GM18511 (cell line): ENCODE measurements at regions not wholly inside any gene's neighbourhood (a gene's known extent, or its start where the extent isn't known, plus 50 kb on each side); places are given as distances from the start of the nearest gene placed in this dataset.

Source experiments
- ATAC-seq: cut with Tn5 transposase; IDR thresholded peaks from one replicate; pipeline ENCODE4 v1.9.1; 2021; ENCODE audit warnings: mild to moderate bottlenecking, moderate library complexity; ENCODE audit not compliant: unreplicated experiment

DNA sequence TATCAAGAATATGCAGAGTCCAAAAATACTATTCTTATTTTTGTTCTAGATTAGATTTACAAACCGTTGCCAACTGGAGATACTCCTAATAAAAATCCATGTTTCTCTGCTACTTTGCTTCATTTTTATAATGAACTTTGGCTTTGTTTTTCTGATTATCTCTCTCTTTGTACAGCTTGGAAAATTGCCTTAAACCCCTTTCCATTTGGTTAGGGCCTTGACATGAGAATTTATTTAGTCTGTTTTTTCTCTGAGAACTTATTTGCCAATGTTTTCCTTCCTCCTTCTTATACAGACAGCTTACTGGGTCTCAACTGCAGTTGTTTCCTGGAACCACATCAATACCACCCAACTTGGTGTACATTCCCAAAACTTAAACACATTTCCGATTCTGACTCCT is 555.4 kb downstream of the SLITRK6 start:
- ATAC-seq, result no peak

DNA sequence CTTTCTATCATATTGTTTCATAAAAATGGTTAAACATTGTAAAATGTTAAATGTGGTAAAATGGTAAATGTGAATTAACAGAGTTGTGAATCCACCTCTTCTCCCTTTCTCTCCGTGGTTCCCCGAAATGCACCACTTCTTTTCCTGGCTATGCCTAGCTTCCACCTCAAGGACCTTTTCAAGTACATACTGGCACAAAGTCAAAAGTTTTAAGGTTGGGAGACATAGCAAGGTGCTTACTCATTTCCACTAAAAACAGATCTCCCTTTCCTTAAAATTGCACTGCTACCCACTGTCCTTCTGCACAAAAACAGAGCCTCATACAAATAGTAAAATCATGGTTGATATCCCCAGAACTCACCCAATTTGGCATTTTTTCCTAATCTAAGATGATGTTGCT is 558.2 kb downstream of the SLITRK6 start:
- no peak for ATAC-seq

DNA sequence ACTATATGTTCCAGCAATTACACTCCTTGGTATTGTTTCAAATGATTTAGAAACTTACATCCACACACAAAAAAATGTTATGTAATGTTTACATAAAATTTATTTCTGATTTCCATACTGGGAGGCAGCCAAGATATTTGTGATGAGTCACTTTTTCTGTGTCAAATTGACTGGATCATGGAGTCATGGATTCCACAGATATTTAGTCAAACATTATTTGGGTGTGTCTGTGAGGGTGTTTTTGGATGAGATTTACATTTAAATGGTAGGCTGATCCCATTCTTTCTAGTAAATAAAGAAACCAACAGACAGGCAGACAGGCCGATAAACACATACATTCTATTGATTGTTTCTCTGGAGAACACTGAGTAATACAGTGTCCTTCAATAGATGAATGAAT is 562.8 kb downstream of the SLITRK6 start:
- no peak for ATAC-seq

DNA sequence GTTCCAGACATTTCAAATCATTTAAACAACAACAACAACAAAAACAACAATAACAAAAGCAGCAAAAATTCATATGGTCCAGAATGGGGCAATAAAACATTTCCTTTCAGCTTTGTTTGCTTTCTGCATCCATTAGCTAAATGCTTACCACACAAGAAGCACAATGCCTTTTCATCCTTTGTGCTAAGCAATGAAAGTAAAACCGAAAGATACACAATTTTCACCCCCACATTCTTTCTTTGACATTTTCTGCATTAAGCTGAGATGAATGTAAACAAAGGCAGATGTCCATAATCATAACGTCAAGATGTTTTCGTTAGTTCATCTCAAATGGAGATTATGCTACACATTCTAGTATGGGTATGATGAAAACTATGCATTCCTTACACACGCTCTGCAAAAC is 568.5 kb downstream of the SLITRK6 start:
- no peak for ATAC-seq

DNA sequence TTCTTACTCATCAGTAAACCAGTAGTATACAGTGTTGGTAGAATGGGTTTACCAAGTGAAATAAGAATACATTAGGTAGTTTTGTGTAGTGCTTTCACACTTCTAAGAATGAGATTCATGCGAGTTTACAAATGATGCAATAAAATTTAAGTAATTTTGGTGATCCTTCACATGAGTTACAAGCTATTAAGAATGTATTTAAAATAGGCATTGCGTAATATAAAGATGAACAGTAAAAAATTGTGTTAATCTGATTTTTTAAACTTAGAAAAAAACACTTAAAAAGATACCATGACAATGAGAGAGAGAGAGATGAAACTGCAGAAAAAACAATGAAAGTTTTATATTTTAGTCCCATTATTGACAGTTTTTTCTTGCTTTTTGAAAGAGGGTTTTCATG is 570.5 kb downstream of the SLITRK6 start:
- ATAC-seq, result no peak

DNA sequence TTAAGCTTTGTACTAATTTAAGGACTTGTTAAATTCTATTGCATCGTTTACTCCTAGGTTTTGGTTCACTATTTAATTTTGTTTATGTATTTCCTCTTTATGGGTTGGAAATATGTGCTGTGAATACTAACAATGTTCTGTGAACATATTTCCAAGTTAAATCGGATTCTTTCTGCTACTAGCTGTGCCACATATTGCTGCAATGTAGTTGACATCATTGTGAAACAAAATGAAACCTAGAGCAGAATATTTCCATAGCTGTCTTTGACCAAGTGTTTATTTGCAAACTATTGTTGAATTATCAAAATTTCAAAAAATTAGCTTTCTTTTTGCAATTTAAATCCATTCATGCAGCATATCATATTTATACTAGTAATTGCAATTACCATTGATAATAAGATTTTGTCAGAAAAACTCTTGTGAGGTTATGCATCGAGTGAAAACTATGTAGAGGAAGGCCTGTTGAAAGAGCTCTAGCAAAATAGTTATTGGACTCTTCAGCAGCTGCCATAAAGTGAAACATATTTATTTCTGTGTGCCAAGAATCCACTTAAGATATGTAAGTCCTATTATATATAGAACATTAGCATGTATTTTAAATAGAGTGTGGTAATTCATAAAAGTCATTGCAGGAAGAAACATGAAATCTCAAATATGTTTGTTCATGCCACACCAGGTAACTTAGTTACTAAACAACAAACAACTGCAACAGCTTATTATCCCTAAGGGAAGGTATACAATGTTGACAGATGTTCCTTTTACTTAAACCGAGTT is 575.1 kb downstream of the SLITRK6 start:
- no peak for ATAC-seq

DNA sequence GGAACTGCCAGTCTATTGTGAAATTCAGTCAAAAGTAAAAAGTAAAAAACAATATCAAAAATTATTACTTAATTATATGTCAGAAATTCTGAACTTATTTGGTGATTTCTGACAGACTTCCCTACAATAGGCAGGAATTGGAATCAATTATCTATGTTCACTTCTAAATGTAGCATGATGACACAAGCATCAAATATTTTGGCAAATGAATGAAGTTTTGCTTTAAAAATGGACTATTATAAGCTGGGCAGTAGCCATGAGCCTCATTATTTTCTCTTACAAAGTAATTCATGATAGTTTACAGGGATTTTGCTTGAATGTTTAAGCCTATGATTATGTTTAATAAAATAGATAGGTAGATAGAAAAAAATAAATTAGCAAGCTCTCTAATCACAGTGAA is 582.6 kb downstream of the SLITRK6 start:
- ATAC-seq, result no peak

DNA sequence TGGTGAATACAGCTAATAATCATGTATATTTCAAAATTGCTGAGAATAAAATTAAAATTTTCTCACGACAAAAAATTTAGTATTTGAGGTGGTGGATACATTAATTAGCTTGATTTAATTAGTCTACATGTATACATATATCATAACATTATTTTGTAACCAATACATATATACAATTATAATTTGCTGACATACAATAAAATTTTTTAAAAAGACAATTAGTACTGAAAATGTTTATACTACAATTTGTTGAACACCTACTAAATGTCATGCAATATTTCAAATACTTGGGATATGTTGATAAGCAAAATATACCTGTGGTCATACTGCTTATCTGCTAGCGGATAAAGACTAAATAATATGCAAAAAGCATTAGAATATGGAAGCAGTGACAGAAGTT is 586.5 kb downstream of the SLITRK6 start:
- no peak for ATAC-seq

DNA sequence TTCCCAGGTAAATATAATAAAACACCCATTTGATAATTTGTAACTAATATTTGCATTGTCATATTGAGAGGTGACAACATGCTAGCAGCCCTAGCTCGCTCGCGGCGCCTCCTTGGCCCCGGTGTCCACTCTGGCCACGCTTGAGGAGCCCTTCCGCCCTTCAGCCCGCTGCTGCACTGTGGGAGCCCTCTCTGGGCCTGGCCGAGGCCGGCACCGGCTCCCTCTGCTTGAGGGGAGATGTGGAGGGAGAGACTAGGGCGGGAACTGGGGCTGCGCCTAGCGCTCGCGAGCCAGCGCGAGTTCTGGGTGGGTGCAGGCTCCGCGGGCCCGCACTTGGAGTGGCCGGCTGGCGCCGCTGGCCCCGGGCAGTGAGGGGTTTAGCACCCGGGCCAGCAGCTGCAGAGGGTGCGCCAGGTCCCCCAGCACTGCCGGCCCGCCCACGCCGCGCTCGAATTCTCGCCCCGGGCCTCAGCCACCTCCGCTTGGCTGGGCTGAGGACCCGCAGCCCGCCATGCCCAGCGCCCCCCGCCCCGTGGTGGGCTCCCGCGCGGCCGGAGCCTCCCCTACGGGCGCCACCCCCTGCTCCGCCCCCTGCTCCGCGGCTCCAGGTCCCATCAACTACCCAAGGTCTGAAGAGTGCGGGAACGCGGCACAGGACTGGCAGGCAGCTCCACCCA is 594.4 kb downstream of the SLITRK6 start:
- ATAC-seq, result no peak

DNA sequence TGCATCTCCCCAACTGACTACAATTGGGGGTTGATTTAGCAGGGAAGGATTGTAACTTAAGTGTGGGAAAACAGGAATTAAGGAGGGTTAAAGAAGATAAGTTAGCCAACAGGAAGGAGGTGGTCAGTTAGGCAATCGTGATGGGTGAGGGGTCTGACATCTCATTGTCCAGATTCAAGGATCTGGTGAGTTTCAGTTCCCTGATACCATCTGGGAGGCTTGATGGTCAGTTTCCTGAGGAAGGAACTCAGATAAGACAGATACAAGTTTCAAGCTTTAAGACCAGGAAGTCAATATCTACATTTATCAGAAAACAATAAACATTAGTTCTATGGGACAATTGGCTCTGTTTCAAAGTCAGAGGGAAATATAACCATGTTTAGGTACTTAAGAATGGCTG is 601.8 kb downstream of the SLITRK6 start:
- no peak for ATAC-seq

DNA sequence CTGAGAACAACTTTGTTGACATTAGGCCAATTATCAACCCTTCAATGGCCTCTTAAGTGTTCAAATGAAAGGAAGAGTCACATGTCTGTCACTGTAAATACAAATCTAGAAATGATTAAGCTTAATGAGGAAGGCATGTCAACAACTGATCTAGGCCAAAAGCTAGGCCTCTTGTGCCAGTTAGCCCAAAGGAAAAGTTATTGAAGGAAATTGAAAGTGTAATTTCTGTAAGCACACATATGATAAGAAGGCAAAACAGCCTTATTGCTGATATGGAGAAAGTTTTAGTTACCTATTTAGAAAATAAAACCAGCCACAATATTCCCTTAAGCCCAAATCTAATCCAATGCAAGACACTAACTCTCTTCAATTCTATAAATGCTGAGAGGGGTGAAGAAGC is 604.7 kb downstream of the SLITRK6 start:
- no peak for ATAC-seq

DNA sequence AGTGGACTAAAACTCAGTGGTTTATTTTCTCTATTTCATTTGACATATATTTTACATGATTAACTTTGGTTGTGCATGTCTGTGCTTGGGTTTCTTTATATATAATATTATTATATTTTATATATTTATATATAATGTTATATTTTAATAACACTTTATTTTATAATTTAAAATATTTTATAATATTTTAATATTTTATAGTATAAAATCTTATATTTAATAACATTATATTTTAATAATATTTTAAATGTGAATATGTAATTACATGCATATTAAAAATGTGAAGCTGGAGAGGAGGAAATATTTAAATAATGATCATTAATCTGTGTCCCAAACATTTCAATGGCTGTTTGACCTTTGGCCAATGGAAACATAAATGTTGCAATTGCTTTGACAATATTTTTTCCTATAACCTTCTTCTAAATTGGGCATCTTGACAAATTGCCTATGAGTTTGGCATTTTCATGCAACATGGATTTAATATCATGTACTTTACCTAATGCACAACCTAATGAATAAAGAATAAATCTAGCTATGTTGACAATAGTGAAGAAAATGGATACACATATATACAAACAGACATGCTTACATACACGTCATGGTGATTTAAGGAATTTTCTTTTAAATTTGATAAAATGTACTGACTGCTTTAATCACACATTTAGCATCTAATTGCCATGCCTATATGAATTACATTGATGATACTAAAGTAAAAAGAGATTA is 607.1 kb downstream of the SLITRK6 start:
- ATAC-seq, result no peak

DNA sequence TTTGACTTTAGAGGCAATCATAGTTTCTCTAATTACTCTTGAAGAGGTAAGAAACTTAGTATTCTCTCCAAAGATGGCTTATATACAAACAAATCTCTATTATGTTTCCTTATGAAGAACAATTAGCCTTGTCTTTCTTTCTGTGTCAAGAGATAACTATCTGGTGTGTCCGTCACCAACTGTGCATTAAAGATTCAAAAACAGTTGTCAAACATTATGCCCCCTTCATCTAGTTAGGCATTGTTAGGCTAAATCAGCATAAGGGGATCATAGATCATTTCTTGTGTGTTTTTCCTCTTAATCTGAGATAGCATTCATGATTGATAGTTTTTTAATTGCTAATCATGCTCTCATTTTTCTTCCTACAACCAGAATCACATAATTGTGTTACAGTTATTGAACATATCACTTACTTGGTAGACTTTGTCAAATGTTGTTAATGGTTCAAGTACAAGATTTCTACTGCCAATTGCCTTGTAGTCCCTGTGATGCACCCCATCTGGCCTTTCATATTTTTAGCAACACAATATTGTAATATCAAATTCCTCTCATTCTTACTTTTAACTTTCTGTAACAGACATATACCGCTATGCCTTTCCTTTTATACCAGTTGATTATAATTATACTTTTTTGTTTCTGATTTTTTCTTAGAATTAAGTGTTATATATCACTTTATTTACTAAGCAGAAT is 612.7 kb downstream of the SLITRK6 start:
- ATAC-seq, result no peak

DNA sequence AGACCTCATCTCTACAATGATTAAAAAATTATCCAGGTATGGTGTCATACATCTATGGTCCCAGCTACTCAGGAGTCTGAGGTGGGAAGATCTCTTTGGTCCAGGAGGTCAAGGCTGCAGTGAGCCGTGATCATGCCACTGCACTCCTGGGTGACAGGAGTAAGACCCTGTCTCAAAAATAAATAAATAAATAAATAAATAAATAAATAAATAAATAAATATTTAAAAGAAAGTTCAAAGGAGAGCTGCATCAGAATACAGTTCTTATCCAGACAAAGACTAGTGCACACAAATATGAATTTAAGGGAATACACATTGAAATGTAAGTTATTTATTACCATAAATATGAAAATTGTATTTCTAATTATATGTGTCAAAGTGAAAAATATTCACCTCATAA is 624.9 kb downstream of the SLITRK6 start:
- no peak for ATAC-seq

DNA sequence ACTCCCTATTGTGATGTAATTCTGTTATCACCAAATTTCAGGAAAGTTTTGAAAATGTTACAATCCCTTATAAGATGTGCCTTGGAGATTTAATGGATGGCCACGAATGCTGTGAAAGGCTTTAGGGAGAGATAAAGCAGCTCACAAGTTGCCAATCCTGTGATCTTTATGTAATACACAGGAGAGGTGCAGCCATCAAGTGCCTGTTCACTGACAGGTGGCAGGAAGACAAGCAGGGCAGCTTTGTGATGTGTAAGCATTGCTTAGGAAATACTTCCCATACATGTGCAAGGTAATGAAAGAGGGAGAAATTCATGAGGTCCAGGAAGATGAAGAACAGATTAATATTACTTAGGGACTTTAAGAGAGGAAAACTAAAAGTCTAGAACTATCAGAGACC is 628.8 kb downstream of the SLITRK6 start:
- ATAC-seq, result no peak

DNA sequence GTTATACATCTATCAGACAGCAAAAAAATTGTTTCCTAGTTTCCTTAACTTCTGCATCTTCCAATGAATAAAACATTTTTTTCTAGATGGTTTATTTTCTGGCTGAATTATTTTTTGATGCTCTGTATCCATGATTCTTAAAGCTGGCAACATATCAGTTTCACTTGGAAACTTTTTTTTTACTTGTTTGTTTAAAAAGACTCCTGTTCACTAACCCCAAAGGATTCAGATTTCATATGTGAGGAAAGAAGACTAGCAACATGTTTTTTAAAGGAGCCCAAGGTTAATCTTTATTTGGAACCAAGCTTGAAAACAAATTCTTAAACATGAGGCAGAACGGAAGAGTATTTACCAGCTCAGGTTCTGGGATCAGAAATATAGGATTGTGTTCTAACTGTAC is 632.3 kb downstream of the SLITRK6 start:
- no peak for ATAC-seq

DNA sequence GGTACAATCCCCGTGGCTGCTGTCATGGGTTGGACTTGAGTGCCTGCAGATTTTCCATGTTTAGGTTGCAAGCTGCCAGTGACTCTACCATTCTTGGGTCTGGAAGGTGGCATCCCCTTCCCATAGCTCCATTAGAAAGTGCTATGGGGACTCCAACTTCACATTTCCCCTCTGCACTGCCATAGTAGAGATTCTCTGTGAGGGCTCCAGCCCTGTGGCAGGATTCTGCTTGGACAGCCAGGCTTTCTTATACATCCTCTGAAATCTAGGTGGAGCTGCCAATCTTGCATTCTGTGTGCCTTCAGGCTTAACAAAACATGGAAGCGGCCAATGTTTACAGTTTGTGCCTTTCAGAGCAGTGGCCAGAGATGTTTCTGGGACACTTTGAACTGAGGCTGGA is 636.2 kb downstream of the SLITRK6 start:
- no peak for ATAC-seq

DNA sequence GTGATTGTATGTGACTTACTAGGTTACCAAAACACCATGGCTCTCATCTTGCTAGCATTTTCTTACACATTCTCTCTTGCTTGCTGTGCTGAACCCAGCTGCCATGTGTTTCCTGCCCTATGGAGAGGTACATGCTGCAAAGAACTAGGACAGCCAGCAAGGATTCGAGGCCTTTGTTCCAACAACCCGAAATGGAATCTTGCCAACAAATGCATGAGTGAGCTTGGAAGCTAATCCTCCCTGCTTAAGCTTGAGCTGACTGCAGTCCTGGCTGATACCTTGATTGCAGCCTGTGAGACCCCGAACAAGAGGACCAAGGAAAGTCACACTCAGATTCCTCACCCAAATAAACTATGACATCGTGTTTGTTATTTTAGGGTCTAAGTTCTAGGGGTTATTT is 651.2 kb downstream of the SLITRK6 start:
- ATAC-seq, result no peak

DNA sequence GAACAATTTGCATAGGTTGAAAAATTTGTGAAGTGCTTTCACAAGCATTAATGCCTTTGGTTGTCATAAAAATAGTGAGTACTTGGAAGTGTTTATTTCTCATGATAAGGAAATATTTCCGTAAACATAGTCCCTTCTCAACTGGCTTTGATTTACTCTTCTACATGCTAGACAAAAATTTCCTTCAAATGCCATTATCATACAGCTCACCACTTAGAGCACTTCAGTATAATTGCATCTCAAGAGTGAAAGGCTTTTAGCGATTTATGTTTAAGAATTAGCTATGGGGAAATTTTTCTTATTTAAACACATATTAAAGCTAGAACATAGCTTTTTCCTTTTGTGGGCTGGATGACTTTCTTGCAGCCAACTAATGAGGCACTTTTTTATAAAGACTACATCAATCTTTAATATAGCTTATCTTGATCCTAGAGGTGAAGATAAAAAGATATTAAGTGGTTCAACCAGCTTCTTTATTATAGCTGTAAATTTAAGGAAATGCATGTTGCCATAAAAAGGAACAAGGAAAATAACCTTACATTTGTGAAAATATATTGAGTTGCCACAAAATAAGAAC is 656.8 kb downstream of the SLITRK6 start:
- no peak for ATAC-seq

DNA sequence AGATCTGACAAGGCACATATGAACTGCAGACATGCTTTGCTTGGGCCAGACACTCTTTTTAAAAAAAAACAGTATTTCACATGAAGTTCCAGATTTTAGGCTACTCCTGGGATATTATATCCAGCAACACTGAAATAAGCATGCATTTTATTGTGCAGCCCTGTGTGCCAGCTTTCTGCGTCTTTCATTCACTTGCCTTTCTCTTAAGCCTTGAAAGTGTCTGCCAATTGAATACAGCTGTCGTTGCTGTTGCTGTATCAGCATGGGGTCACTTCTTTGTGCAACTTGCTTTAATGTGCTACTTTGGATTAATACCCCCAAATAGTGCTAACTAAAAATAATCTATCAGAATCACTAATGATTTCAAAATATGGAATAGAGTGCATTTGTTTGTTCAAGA is 657.8 kb downstream of the SLITRK6 start:
- ATAC-seq, result no peak

DNA sequence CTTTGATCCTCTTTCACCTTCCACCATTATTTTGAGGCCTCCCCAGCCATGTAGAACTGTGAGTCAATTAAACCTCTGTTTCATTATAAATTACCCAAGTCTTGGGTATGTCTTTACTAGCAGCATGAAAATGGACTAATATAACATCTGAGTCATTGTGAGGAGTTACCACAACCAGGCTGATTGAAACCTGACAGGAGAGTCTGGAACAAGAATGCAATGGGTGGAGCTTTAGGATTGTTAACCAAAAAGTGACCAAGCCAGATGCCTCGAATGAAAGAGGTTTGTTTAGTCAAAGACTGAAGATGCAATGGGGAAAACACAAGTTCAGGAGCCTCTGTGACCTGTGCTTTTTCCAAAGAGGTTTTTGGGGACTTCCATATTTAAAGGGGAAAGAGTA is 659.0 kb downstream of the SLITRK6 start:
- ATAC-seq, result no peak
